ENCODE measurements at regions not wholly inside any gene's neighbourhood (a gene's known extent, or its start where the extent isn't known, plus 50 kb on each side); places are given as distances from the start of the nearest gene placed in this dataset.

DNA sequence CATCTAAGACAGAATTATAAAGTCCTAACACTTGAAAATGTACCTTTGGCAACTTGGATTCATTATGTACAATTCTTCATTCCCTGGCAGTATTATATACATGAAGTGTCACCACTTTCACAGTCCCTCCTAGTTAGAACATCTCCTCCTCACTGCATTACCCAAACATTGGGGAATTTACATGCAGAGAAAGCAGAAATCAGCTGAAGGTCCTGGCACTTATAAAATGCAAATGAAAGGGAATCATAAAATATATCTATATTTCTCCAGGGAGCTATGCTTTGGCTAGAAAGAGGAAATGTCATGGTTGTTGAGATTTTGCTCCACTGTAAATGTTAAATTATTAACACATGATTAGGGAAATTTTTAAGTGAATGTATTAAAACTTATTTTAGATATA is 835.6 kb upstream of the SLIT2 start:
- TF ChIP-seq, protein P1, sequence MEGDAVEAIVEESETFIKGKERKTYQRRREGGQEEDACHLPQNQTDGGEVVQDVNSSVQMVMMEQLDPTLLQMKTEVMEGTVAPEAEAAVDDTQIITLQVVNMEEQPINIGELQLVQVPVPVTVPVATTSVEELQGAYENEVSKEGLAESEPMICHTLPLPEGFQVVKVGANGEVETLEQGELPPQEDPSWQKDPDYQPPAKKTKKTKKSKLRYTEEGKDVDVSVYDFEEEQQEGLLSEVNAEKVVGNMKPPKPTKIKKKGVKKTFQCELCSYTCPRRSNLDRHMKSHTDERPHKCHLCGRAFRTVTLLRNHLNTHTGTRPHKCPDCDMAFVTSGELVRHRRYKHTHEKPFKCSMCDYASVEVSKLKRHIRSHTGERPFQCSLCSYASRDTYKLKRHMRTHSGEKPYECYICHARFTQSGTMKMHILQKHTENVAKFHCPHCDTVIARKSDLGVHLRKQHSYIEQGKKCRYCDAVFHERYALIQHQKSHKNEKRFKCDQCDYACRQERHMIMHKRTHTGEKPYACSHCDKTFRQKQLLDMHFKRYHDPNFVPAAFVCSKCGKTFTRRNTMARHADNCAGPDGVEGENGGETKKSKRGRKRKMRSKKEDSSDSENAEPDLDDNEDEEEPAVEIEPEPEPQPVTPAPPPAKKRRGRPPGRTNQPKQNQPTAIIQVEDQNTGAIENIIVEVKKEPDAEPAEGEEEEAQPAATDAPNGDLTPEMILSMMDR (IDR thresholded peaks at IDR 0.05) = no peak
- TF ChIP-seq POLR2A (IDR thresholded peaks at IDR 0.05) = no peak

All from adrenal gland (tissue), 5 donors.